ENCODE measurements at regions not wholly inside any gene's neighbourhood (a gene's known extent, or its start where the extent isn't known, plus 50 kb on each side); places are given as distances from the start of the nearest gene placed in this dataset.

- H3K79me2 ChIP-seq (ENCODE audit: control insufficient read depth, insufficient read depth, low read length), result no peaks in the 10 kb centered on the region
- H3K27me3 ChIP-seq (ENCODE audit: control insufficient read depth, extremely low read depth, insufficient read depth, low read length), result no peaks in the 10 kb centered on the region
- no peak overlapping the region for H3K27ac ChIP-seq (ENCODE audit: control insufficient read depth, insufficient read depth, low read length)
- no peak overlapping the region for H3K9ac ChIP-seq (ENCODE audit: control insufficient read depth, extremely low read depth, insufficient read depth, low read length)
- H3K36me3 ChIP-seq (ENCODE audit: control insufficient read depth in 2 of 2, extremely low read depth in 1 of 2, insufficient read depth in 2 of 2, low read length in 2 of 2), result no peaks in the 10 kb centered on the region
- H3K4me3 ChIP-seq (ENCODE audit: control insufficient read depth in 2 of 3, extremely low read depth in 1 of 3, insufficient read depth in 2 of 3, low read depth in 1 of 3, low read length in 3 of 3), result no peak overlapping the region
- H3K9me3 ChIP-seq (ENCODE audit: control insufficient read depth, low read depth, low read length), result no peaks in the 10 kb centered on the region
- no peak for DNase-seq (ENCODE audit: low read depth, low spot score)
- H4K20me1 ChIP-seq (ENCODE audit: control insufficient read depth, extremely low read depth, insufficient read depth, low read length), result no peaks in the 10 kb centered on the region
- no peaks in the 10 kb centered on the region for H3K9me1 ChIP-seq (ENCODE audit: control insufficient read depth, extremely low read depth, insufficient read depth, low read length)
- FAIRE-seq, result no peak
- dilution Hi-C loops (cut with MboI; ENCODE audit: extremely low pct_ligation_motif_present, low sequenced_read_pairs), result no loop called here
- H3K4me1 ChIP-seq (ENCODE audit: control insufficient read depth, extremely low read depth, insufficient read depth, low read length), result no peaks in the 10 kb centered on the region
- no peak overlapping the region for H3K4me2 ChIP-seq (ENCODE audit: control insufficient read depth, extremely low read depth, insufficient read depth, low read depth, low read length)
- H2AFZ ChIP-seq (ENCODE audit: control insufficient read depth, low read length), result no peak overlapping the region
- TF ChIP-seq CTCF (optimal IDR thresholded peaks at IDR 0.05 in 1 of 3, IDR thresholded peaks at IDR 0.05 in 1 of 3, conservative IDR thresholded peaks at IDR 0.05 in 1 of 3; ENCODE audit: extremely low read depth in 1 of 3, insufficient read depth in 2 of 3, low read length in 3 of 3) (no peak), EZH2 (IDR thresholded peaks at IDR 0.05; ENCODE audit: low read length) (no peak)
Measured at GRCh38 chr4:63493265-63493664, 916.0 kb downstream of the TECRL start.

- no peak for FAIRE-seq
- Histone ChIP-seq H3K9me1 (ENCODE audit: control insufficient read depth, extremely low read depth, insufficient read depth, low read length) (no peaks in the 10 kb centered on the region), H3K9ac (ENCODE audit: control insufficient read depth, extremely low read depth, insufficient read depth, low read length) (no peak overlapping the region), H4K20me1 (ENCODE audit: control insufficient read depth, extremely low read depth, insufficient read depth, low read length) (no peaks in the 10 kb centered on the region), H3K9me3 (ENCODE audit: control insufficient read depth, low read depth, low read length) (no peaks in the 10 kb centered on the region), H3K4me1 (ENCODE audit: control insufficient read depth, extremely low read depth, insufficient read depth, low read length) (no peaks in the 10 kb centered on the region), H3K4me3 (ENCODE audit: control insufficient read depth in 2 of 3, extremely low read depth in 1 of 3, insufficient read depth in 2 of 3, low read depth in 1 of 3, low read length in 3 of 3) (no peak overlapping the region), H3K36me3 (ENCODE audit: control insufficient read depth in 2 of 2, extremely low read depth in 1 of 2, insufficient read depth in 2 of 2, low read length in 2 of 2) (no peaks in the 10 kb centered on the region), H2AFZ (ENCODE audit: control insufficient read depth, low read length) (no peak overlapping the region), H3K79me2 (ENCODE audit: control insufficient read depth, insufficient read depth, low read length) (no peaks in the 10 kb centered on the region), H3K27ac (ENCODE audit: control insufficient read depth, insufficient read depth, low read length) (no peak overlapping the region), H3K4me2 (ENCODE audit: control insufficient read depth, extremely low read depth, insufficient read depth, low read depth, low read length) (no peak overlapping the region), H3K27me3 (ENCODE audit: control insufficient read depth, extremely low read depth, insufficient read depth, low read length) (no peaks in the 10 kb centered on the region)
- TF ChIP-seq CTCF (optimal IDR thresholded peaks at IDR 0.05 in 1 of 3, IDR thresholded peaks at IDR 0.05 in 1 of 3, conservative IDR thresholded peaks at IDR 0.05 in 1 of 3; ENCODE audit: extremely low read depth in 1 of 3, insufficient read depth in 2 of 3, low read length in 3 of 3) (no peak), EZH2 (IDR thresholded peaks at IDR 0.05; ENCODE audit: low read length) (no peak)
- DNase-seq (ENCODE audit: low read depth, low spot score), result no peak
- dilution Hi-C loops (cut with MboI; ENCODE audit: extremely low pct_ligation_motif_present, low sequenced_read_pairs), result no loop called here
Measured at GRCh38 chr4:63492515-63492914, 916.7 kb downstream of the TECRL start.

All from keratinocyte (primary cell).